Activated gamma-delta T cell treated with Interleukin-2 at 50 U/mL for 16 hours (primary cell): ENCODE measurements at regions not wholly inside any gene's neighbourhood (a gene's known extent, or its start where the extent isn't known, plus 50 kb on each side); places are given as distances from the start of the nearest gene placed in this dataset.

Source experiments
- DNase-seq: peaks from one replicate; pipeline ENCODE4 v3.0.0-alpha.2; 2020

DNA sequence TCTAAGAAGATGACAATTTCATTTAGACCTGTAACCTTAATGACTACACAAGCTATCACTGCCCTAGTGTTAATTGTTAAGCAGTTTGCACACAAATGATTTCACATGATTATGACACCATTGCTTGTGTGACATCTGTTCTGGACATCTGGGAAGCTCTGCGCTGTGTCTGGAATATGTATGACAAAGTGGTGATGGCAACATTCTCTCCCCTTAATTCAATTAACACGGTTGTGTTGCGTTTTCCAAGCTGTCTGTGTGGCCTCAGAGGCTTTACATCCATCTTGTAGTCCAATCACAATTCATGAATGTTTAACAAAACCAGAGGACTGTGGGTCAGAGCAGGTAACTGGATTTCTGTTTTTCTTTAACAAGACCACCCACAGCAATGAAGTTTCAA, 204.4 kb downstream of the COG6 start:
- DNase-seq, result no peak

DNA sequence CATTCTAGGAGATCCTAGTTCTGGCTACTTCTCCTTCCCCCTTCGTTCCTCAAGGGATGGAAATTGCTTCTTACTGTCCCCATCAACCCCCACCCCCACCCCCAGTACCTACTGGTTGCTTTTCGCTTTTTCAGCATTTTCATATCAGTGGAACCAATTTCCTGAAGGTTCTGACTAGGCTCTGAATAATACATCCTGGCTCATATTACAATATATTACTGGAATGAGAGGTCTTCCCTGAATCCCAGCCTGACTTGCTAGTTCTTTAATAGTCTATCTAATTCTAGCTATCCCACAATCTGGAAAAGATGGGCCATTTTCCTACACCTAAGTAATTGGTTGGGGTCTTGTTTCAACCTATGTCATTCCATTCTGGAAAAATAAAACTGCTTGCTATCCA, 207.4 kb downstream of the COG6 start:
- DNase-seq, result no peak

DNA sequence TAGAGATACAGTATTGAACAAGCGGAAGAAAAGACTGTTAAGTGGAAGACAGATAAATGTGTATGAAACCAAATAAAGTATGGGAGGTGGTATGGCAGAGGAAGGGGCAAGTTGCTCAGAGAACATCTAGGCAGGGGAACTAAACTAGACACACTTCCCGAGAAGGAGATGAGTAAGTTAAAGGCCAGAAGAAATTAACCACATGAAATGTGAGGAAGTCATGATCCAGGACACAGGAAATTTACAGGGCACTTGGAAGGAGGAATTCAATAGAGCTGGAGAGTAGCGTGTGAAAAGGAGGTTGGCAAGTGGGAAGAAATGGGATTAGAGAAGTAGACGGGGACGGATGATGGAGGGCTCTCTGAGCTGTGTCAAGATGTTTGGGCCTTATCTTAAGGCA, 208.8 kb downstream of the COG6 start:
- no peak for DNase-seq

DNA sequence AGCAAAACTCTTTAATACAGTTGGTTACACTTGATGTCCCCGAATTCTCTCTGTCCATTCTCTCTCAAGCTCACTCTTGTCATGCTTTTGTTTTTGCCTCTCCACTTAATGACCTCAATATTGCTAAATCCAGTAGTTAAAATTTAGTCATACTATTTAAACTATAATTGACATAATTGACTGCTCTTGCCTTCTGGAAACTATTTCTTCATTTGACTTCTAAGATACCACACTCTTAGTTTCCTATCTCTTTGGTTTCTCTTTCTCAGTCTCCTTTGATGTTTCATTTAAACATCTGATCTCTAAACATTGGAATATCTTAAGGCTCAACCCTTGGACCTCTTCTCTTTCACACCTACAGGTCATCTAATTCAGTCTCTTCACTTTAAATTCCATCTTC, 211.3 kb downstream of the COG6 start:
- DNase-seq, result no peak

DNA sequence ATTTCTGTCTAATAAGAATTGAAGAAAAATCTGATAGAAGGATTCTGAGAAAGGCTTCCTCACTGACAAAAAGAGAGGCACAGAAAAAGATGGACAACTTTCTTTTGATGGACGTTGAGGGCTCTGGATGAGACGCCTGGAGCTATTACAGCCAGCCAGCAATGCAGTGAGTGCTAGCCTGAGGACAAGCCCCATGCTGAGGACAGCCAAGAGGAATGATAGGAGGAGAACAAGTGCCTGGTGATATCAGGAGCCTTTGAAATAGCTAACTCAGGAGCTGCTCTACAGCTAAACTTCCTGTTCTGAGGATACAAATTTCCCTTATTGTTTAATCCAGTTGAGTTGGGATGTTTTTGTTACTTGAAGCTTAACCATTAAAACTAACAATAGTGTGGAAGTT, 212.3 kb downstream of the COG6 start:
- no peak for DNase-seq

DNA sequence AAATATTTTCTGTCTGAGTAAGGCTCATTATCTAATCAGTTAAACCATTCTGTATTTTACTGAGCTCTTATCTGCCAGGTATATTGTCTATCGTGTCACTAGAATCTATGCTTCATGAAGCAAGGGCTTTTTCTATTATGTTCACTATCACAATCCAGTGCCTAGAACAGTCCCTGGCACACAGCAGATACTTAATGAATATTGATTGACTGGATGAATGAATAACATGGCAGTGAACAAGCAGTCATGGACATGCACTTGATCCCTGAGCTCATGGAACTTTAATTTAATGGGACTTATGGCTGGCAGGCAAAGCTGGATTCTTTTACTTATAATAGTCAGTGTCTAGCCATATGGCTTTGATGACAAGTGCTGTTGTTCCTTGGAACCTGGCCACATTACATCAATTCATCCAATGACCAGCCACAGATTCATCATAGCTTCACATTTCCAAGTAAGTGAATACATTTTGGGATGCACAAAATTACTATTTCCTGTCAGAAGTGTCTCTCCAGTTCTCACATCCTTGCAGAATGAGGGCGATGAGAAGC, 214.8 kb downstream of the COG6 start:
- DNase-seq, result no peak

DNA sequence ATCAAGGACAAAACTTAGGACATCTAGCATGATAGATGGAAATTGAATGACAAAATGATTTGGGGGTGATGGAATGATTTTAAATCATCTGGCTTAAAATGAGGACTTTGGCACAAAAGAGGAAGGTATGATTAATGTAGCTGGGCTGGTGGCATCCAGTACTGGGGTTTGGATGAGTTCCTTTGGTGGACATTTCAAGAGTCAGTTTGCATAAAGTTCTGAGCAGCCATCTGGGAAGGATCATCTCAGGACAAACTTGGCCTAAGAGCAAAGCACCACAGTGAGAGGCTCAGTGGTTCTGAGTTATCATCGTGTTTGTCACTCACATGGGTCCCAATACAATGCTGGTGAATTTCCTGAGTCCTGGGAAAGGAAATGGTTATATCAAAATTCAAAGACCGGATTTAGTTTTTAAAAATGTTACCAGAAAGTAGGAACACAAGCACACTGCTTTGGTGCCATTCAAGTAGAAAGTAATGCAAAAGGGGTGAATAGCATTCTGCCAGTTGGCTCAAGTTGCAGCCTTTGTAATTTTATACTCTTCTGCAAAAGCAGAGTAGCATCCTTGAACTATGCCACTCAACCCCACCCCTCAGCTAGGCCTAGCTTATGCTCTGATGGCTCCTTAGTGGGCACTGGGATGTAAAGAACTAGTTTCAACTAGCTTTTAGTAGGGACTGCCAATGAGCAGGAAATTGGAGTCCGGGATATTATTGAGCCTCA, 219.0 kb downstream of the COG6 start:
- DNase-seq, result no peak

DNA sequence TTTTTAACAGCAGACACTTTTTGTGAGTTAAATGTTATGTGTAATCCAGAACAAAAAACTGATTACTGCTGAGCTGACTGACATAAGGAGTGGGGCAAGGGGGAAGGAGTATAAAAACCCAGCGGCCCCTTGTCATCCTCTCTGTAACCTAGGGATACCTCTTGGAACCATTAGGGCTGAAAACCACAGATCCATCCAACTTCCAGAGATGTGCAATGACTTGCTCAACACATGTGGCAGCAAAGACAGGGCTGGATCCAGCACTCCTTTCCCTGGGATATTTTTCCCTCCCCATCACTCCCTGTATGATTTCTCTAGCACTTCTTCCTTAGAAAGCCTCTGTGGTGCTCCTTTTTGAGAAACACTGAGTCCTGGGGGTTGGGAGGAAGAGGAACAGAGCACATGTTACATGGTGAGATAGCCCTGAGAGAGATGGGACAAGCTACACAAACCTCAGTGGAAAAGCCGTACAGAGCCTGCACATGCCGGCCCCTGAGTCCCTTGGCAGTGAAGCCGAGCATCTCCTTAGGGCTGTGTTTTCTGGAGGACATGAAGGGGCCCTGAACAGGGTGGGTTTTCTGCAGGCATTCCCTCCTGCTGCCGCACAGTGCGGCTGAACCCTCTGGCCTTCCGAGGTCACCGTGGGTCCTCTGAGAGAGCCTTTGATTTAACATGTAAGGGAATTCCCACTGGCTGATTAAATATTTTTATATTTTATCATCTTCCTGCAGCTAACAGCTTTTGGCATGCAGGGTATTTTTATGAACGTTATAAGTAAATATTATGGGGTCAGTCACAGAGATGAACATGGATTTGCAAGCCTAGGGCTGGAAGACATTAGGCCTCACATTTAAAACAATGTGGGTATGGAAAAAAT, 219.9 kb downstream of the COG6 start:
- DNase-seq, result no peak

DNA sequence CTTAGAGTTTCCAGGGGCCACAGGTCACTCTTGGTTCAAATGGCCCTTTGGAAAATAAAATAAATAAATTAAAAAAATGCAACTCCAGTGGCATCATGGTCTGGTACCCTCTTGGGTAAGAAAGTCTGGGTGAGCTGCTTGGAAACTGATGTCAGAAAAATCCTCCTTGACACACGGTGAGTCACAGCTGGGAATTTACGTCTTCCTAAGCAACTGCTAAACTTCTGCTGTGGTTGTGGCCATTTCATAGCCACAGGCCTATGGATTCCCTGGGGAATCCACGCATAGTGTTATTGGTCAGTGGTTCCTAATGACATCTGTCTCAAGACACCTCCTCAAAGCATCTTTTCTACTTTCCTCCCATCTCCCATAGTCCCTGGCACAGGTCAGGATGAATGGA, 220.8 kb downstream of the COG6 start:
- no peak for DNase-seq

DNA sequence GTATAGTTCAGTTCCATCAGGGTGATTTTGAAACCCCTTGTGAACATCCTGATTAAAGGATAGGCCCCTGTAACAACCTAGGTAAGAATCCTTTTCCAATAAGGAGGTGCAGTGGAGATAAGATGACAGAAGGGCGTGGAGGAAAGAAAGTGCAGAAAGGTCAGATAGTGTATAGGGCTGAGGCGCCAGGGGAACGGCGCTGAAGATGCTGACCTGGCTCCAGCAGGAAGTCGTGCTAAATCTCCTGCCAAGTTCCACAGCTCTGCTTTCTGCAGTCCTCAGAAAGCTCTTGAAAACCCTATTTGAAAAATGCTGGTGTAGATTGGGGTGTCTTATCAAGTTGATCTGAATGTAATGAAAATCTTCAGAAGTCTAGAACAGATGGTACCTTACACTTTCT, 221.7 kb downstream of the COG6 start:
- DNase-seq, result no peak

DNA sequence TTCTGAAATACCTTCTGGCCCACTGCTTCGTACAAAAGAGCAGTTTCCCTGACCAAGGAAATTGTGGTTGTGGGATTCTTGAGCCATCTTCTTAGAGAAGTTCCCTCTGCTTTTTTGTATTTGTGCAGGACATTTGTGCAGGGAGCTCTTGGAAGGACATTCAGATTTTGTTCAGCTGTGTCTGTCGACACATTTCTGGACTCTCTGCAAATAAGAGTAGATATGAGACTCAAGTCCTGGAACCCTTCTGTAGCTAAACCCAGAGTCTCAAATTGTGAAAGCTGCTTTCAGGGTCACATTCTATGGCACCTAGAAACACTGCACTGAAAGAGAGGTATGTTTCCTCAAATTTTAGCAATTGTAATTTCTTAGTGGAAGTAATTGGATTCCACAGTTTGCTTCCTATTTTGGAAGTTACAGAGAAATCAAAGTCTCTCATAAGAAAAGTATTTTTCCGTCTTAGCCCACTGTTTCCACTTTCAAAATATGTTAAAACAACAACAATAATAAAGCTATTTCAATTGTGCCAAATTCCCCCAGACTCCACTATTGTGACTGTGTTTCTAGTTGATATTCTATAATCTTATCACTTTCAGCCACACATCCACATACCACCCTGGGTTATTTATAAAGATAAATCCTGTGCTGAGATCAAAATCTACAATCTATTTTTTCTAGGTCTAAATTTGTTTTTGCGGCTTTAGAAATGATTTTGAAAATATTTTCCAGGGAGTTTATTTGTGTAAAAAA, 224.0 kb downstream of the COG6 start:
- no peak for DNase-seq

DNA sequence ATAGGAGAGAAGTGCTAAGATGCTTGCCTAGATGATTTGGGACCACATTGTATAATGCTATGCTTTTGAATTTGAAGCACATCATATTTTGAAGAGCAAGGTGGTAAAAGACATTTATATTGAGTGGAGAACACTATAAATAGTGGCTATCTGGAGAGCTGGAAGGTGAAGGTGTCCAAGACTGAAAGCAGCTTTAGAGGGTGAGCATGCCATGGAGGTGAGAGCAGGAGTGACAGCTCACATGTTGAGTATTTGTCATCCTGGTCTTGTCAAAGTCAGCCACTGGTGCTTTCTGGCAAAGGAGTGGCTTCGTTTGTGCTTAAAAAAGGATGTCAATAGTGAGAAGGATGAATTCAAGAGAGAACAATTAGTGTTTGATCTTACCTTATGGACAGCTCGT, 225.9 kb downstream of the COG6 start:
- DNase-seq, result no peak

DNA sequence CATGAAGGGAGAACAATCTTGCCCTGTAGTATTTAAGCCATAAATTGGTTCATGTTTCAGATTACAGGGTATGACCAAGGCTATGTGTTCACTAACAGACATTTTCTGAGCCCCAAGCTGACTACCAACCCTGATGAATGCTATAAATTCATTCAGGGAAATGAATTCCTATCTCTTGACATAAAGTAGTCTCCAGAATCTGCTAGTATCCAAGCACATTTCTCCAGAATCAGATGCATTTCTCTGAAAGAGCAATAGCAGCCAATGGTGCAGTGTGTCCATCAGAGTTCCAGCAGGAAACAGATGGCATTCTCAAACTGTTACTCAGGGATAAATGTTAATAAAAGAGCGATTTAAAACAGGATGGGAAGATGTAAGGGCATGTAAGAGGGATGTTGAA, 226.4 kb downstream of the COG6 start:
- DNase-seq, result no peak

DNA sequence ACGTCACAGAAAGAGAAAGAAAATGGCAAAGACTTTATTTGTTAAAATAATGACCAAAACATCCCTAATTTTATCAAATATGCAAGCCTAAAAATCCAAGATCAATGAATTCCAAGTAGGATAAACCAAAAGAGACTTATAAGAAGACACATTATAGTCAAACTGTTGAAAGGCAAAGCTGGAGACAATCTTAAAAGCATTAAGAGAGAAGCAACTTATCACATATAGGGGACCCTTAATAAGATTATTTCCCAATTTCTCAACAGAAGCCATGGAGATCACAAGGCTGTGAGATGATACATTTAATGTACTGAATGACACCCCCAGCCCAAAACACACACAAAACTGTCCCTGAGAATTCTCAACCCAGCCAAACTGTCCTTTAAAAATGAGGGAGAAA, 228.7 kb downstream of the COG6 start:
- DNase-seq, result no peak

DNA sequence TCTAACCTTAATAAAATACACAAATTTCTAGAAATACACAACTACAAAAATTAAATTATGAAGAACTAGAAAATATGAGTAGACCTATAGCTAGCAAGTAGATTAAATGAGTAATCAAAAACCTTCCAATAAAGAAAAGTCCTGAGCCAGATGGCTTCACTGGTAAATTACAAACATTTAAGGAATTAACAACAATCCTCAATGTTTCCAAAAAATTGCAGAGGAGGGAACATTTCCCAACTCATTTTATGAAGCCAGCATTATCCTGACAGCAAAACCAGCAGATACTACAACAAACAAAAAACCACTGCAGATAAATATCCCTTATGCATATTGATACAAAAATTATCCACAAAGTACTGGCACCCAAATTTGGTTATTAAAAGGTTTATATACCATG, 230.9 kb downstream of the COG6 start:
- DNase-seq, result no peak

DNA sequence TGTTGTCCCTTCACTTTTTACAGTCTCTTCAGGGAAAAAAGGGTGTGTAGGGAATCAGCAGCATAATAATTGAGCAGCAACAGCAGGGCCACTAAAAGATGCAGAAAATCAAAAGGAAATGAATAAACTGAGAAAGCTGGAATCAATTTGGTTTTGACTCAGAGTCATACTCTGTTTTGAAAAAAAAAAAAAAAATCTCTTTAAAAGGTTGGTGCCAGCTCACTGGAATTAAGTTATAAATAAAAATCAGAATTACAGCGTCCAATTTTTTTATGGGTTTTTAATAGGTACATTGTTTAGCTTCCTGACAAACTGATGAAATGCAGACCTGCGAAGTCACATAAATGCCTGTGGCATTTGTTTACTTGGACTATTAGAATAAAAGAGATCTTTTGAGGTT, 231.9 kb downstream of the COG6 start:
- DNase-seq, result no peak

DNA sequence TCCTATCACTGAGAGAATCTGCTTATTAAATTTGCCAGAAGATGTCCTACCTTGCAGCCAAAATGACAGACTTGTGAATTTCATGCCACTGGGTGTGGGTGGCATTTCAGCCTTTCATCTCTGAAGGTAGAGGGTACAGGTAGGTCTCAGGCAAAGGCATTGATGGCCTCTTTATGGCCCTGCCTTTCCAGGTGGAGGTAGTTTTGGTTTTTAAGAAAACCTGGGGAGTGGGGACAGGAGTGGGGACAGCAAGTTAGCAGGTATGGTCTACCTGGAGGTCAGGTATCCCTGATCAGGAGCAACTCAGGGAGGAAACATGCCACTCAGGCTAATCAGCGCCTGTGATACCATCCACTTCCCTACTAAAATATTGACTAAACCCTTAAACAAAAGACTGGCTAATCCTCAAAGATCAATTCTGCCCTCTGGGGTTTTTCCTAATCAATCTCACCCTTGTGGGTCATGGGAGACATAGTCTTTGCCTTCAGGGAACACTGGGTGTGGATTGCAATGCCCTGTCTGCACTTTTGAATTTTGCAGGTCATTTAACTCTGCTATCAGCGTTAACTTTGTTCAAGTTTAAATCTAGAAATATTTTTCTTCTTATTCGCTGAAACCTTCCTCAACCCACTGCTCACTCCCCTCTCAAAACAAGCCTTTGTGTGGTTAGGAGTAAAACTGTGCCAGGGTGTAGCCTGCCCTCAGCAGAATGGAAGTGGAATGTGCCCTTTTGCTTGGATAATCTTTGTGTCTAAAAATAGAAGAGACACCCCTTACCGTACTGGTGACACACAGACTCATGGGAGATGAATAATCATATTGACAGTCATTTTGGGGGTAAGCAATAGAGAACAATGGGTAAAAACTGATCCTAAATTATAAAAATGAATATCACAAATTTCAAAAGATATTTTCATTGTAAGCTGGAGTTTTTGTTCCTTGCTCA, 233.7 kb downstream of the COG6 start:
- no peak for DNase-seq

DNA sequence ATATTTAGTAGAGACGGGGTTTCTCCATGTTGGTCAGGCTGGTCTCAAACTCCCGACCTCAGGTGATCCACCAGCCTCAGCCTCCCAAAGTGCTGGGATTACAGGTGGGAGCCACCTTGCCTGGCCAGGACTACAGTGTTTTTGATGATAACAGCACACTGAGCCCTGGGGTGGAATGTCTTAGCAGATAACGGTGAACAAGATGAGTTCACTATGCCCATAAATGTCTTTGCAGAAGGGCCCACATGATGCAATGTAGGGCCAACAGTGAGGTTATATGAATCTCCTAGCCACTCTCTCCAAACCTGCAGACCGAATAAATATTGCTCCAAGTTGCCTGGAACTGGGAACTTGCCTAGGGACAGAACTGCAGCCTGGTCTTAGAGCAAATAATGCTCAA, 235.1 kb downstream of the COG6 start:
- no peak for DNase-seq

DNA sequence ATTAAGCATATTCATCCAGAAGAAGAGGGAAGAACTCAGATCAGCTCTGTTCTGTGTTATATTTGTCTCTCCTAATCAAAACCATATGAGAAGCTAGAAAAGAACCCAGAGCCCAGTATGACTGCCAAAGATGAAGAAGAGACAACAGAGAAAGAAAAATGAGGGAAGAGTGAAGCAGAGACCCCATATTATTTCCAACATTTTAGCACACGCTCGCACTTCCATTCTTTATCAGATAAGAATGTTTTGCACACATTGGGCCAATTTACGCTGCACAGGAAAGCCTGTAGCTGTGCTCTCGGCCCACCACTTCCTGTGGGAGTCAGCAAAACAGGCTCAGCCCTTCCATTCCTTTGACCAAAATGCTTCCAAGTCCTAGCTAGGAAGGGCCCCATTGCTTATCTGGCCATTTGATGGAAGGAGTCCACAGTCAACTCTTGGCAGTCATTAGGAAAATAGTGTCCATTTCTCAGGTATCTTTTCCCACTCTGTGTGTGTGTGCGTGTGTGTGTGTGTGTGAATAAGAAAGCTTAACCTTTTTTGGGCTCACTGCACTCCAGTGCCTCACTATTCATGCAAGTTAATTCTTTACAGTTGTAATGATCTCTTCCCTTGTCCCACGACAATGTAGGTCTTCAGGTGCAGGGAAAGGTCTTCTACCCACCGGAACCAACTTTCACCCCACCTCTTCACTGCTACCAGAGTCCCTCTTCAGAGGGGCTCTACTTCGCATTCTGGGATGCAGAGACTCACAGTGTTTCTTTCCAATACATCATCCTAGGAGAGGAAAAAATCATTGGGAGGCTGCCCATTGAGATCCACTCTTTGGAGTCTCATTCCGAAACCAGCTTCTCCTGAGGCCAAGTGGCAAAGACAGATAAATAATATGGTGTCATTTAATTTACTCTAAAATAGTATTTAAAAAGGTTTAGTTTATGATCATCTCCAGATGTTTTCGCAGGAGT, 237.5 kb downstream of the COG6 start:
- DNase-seq, result no peak

DNA sequence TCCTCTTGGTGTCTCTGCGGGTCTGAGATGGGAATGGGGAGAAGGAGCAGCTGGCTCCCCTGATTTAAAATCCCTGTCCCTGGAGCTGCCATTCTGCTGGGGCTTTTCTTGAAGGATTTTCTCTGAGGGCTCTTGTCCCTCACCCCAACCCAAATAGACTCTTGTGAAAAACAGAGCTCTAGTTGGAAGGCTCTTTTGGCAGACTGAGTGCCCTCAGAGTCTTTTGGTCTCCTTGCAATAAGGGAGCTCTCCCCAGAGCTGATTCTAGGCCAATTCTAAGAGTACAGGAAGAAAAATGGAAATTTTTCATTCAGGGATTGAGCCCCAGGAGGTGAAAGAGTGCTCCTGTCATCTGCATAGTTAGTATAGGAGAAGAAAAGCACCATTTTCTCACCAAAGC, 238.3 kb downstream of the COG6 start:
- no peak for DNase-seq

DNA sequence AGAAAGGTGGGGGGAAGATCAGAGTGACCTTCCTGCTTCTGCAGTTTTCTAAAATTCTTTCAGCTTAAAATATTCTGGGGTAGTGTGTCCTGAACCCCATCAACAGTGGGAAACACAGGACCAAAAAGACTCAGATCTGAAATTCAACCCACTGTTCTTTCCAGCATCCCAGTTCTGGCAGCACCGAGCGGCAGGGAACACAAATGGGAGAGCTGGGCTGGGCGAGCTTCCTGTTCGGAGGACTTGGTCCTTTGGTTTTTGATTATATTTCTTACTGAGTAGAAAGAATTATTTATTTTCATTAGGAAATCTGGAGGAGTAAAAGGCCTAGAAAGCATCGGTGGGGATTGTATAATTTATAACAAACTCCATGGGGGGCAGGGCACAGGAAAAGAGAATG, 239.1 kb downstream of the COG6 start:
- DNase-seq, result no peak
